Suprapubic skin (tissue), 4 donors: ENCODE measurements at regions not wholly inside any gene's neighbourhood (a gene's known extent, or its start where the extent isn't known, plus 50 kb on each side); places are given as distances from the start of the nearest gene placed in this dataset.
"Not testable (repeated sequence)": the region's sequence is repeated elsewhere in the genome, so short reads cannot be mapped to it uniquely, and the experiment has no call there.

Source experiments
- EP300 ChIP-seq: sonication (generic); formaldehyde crosslinking; IDR thresholded peaks from one replicate; pipeline ENCODE4 v1.6.1; 2017; ENCODE audit warnings: antibody characterized with exemption
- POLR2A ChIP-seq, 2 donors: fragments of 450-650 bp; IDR thresholded peaks; one replicate each; pipeline ENCODE4 v1.6.1; 2017; ENCODE audit warnings: antibody characterized with exemption in 2 of 2, mild to moderate bottlenecking in 2 of 2, moderate library complexity in 2 of 2
- POLR2AphosphoS5 ChIP-seq, 3 donors: sonication (generic); formaldehyde crosslinking; IDR thresholded peaks; one replicate each; pipeline ENCODE4 v1.6.1; 2017; ENCODE audit warnings: antibody characterized with exemption in 3 of 3
- TF ChIP-seq, protein P1 (sequence below), 2 donors: fragments of 200-600 bp in 1 of 2; fragments of 450-650 bp in 1 of 2; sonication (generic) in 1 of 2; IDR thresholded peaks; one replicate each; pipeline ENCODE4 v1.5.1; 2016 to 2019; ENCODE audit warnings: antibody characterized with exemption in 2 of 2, mild to moderate bottlenecking in 1 of 2, moderate library complexity in 1 of 2

DNA sequence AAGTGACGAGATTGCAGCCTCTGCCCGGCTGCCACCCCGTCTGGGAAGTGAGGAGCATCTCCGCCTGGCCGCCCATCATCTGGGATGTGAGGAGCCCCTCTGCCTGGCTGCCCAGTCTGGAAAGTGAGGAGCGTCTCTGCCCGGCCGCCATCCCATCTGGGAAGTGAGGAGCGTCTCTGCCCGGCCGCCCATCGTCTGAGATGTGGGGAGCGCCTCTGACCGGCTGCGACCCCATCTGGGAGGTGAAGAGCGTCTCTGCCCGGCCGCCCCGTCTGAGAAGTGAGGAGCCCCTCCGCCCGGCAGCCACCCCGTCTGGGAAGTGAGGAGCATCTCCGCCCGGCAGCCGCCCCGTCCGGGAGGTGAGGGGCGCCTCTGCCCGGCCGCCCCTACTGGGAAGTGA lies 456.9 kb downstream of the NXPH1 start:
- TF ChIP-seq, protein P1, sequence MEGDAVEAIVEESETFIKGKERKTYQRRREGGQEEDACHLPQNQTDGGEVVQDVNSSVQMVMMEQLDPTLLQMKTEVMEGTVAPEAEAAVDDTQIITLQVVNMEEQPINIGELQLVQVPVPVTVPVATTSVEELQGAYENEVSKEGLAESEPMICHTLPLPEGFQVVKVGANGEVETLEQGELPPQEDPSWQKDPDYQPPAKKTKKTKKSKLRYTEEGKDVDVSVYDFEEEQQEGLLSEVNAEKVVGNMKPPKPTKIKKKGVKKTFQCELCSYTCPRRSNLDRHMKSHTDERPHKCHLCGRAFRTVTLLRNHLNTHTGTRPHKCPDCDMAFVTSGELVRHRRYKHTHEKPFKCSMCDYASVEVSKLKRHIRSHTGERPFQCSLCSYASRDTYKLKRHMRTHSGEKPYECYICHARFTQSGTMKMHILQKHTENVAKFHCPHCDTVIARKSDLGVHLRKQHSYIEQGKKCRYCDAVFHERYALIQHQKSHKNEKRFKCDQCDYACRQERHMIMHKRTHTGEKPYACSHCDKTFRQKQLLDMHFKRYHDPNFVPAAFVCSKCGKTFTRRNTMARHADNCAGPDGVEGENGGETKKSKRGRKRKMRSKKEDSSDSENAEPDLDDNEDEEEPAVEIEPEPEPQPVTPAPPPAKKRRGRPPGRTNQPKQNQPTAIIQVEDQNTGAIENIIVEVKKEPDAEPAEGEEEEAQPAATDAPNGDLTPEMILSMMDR (IDR thresholded peaks at IDR 0.05) = not testable (repeated sequence)
- not testable (repeated sequence) for TF ChIP-seq POLR2A (IDR thresholded peaks at IDR 0.05); EP300; POLR2AphosphoS5 (IDR thresholded peaks at IDR 0.05)
